ENCODE measurements at regions not wholly inside any gene's neighbourhood (a gene's known extent, or its start where the extent isn't known, plus 50 kb on each side); places are given as distances from the start of the nearest gene placed in this dataset.
"Not testable (repeated sequence)": the region's sequence is repeated elsewhere in the genome, so short reads cannot be mapped to it uniquely, and the experiment has no call there.

- intact Hi-C loops (cut with micrococcal nuclease): no loop called here
- no peak for ATAC-seq
- DNase-seq: no peak
Observed at GRCh38 chr11:44387415-44387814, 77.5 kb upstream of the ALX4 start.

GRCh38 chr11:44387825-44388224 lies 77.9 kb upstream of the ALX4 start:
- intact Hi-C loops (cut with micrococcal nuclease): no loop called here
- no peak for ATAC-seq
- no peak for DNase-seq

GRCh38 chr11:44388828-44389657 lies 79.1 kb upstream of the ALX4 start:
- intact Hi-C loops (cut with micrococcal nuclease): no loop called here
- ATAC-seq: no peak
- DNase-seq: no peak

- DNase-seq: no peak
Observed at GRCh38 chr11:44389963-44390605, 80.1 kb upstream of the ALX4 start.

GRCh38 chr11:44391004-44391403 lies 81.1 kb upstream of the ALX4 start:
- not testable (repeated sequence) for ATAC-seq

More at GRCh38 chr11:44389963-44390605, 80.1 kb upstream of the ALX4 start:
- intact Hi-C loops (cut with micrococcal nuclease): no loop called here
- no peak for ATAC-seq

GRCh38 chr11:44396746-44397145 lies 86.8 kb upstream of the ALX4 start:
- intact Hi-C loops (cut with micrococcal nuclease); ATAC-seq; DNase-seq: not testable (repeated sequence)

More at GRCh38 chr11:44391004-44391403, 81.1 kb upstream of the ALX4 start:
- intact Hi-C loops (cut with micrococcal nuclease); DNase-seq: not testable (repeated sequence)

GRCh38 chr11:44397586-44398178 lies 87.7 kb upstream of the ALX4 start:
- ATAC-seq: peak; percentile 58
- intact Hi-C loops (cut with micrococcal nuclease): no loop called here
- no peak for DNase-seq

- intact Hi-C loops (cut with micrococcal nuclease): no loop called here
- no peak for DNase-seq
- no peak for ATAC-seq
Observed at GRCh38 chr11:44398266-44399030, 88.5 kb upstream of the ALX4 start.

GRCh38 chr11:44399968-44400367 lies 90.0 kb upstream of the ALX4 start:
- ATAC-seq: no peak
- intact Hi-C loops (cut with micrococcal nuclease): no loop called here
- DNase-seq: no peak

DNA sequence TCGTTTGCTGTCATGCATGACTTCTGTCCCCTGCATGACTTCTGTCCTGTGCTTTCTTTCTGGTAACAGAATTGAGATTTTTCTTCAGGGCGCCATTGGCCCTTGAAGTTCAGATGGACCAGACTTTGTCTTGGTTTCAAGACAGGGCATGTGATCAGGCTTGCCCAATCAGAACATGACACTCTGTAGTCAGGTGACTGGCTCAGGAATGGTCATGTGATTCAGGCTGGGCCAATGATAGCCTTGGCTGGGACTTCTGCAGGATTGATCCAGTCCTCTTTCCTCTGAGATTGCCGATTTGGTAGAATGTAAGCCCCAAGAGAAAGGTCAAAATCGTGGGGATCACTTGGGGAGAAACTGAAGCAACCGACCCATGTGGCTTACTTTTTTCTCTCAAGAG lies 90.5 kb upstream of the ALX4 start:
- no peak for DNase-seq
- intact Hi-C loops (cut with micrococcal nuclease): no loop called here
- ATAC-seq: no peak

- DNase-seq (no peak), ATAC-seq (no peak)
- intact Hi-C loops (cut with micrococcal nuclease): no loop called here
Observed at GRCh38 chr11:44402466-44403075, 92.6 kb upstream of the ALX4 start.

DNA sequence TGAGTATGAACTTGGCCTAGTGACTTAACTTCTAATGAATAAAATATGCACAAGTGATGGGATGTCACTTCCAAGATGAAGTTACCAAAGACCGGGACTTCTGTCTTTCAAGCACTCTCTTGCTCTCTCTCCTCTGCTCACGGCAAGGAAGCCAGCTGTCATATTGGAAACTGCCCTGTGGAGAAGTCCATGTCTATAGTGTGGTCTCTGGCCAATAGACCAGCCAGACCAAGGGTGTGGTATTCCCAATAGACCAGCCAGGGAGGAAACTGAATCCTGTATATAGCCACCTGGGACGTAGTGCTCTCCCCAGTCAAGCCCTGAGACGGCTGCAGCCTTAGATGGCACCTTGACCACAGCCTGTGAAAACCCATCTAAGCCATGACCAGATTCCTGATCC lies 93.2 kb upstream of the ALX4 start:
- no peak for DNase-seq
- ATAC-seq: no peak
- intact Hi-C loops (cut with micrococcal nuclease): no loop called here

GRCh38 chr11:44403587-44404273 lies 93.8 kb upstream of the ALX4 start:
- intact Hi-C loops (cut with micrococcal nuclease): no loop called here
- DNase-seq: no peak
- ATAC-seq: no peak

- ATAC-seq (no peak), DNase-seq (no peak)
- intact Hi-C loops (cut with micrococcal nuclease): no loop called here
Observed at GRCh38 chr11:44404301-44404700, 94.4 kb upstream of the ALX4 start.

GRCh38 chr11:44404736-44405395 lies 94.9 kb upstream of the ALX4 start:
- ATAC-seq (no peak), DNase-seq (no peak)
- intact Hi-C loops (cut with micrococcal nuclease): no loop called here

DNA sequence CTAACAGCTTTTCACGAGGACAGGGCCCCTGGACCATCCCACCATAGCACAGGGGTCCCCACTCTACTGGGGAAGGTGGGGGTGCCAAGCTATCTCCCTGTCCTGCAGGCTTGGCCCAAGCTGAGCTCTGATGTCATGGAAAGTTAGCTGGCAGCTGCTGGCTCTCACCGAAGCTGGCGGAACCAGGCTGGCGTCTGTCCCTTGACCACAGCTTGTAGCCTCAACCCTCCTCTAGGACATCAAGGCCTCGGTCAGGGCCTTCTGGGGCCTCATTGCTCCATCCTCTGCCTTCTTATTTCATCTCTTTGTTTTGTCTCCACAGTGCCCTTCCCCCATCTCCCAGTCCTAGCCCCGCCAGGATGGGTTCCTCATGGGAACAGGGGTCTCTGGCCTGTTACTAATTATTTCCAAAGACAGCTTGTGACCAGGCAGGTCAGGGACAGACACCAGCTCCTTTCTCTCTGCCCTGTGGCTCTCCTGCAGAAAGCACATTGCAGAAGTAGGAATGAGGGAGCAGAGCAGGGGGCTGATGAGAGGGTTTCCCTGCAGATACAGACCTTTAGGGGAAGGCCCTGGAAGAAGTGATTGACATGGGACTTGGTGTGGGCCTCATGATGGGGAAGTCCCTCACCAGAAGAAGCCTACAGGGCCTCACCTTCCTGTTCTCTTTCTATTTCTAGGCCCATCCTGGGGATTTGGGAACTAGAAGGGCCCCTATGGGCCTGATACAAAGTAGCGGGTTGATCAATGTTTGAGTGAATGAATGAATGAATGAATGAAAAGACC lies 97.5 kb upstream of the ALX4 start:
- peak; percentile 44 for DNase-seq
- ATAC-seq: peak; percentile 69
- intact Hi-C loops (cut with micrococcal nuclease): no loop called here

DNA sequence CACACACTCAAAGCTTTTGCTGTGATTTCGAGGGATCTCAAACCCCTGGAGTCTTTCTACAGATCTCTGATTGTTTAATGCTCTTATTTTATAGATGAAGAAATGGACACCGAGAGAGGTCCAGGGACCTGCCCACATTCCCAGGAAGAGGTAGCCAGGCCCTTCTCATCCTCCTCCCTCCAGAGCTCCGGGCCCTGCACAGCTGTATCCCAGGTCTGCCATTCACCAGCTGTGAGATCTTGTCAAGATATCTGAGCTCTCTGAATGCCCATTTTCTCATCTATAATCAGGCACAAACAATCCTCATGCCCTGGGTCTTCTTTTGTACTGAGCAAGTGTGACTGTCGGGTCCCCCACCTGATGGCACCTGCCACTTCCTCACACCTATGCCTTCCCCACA lies 98.2 kb upstream of the ALX4 start:
- DNase-seq (no peak), ATAC-seq (no peak)
- intact Hi-C loops (cut with micrococcal nuclease): no loop called here

All from left ventricle myocardium superior (tissue), 1 donor.